Trophoblast cell (in vitro differentiated cells and primary cell): ENCODE measurements at regions not wholly inside any gene's neighbourhood (a gene's known extent, or its start where the extent isn't known, plus 50 kb on each side); places are given as distances from the start of the nearest gene placed in this dataset.
A peak's percentile ranks its signal among the peaks of the same experiment; 100 is the strongest.

Experiments used
- DNase-seq, 2 donors: peaks; one replicate each; pipeline ENCODE4 v3.0.0-alpha.2; 2016
- H2AFZ ChIP-seq: 2 replicates; pipeline ENCODE4 v1.6.1; 2013; ENCODE audit warnings: low read length, moderate library complexity, mild to moderate bottlenecking; ENCODE audit not compliant: insufficient read depth, poor library complexity
- H2AK5ac ChIP-seq: 2 replicates; pipeline ENCODE4 v1.6.1; 2013; ENCODE audit warnings: mild to moderate bottlenecking, low read length
- H2BK120ac ChIP-seq: 2 replicates; pipeline ENCODE4 v1.6.1; 2013; ENCODE audit warnings: low read length, mild to moderate bottlenecking, moderate library complexity; ENCODE audit not compliant: insufficient read depth, poor library complexity
- H2BK12ac ChIP-seq: 2 replicates; pipeline ENCODE4 v1.6.1; 2013; ENCODE audit warnings: mild to moderate bottlenecking, low read length, moderate library complexity
- H2BK5ac ChIP-seq: 2 replicates; pipeline ENCODE4 v1.6.1; 2013; ENCODE audit warnings: low read length, low read depth, moderate library complexity, mild to moderate bottlenecking; ENCODE audit not compliant: poor library complexity
- H3K14ac ChIP-seq: 2 replicates; pipeline ENCODE4 v1.6.1; 2013; ENCODE audit warnings: mild to moderate bottlenecking, low read length
- H3K18ac ChIP-seq: 2 replicates; pipeline ENCODE4 v1.6.1; 2013; ENCODE audit warnings: mild to moderate bottlenecking, low read length
- H3K23ac ChIP-seq: 2 replicates; pipeline ENCODE4 v1.6.1; 2013; ENCODE audit warnings: low read length
- H3K27ac ChIP-seq: 2 replicates; pipeline ENCODE4 v1.5.1; 2013; ENCODE audit warnings: low read depth, mild to moderate bottlenecking, inconsistent platforms, low read length, moderate library complexity
- H3K27me3 ChIP-seq: 2 replicates; pipeline ENCODE4 v1.6.1; 2013; ENCODE audit warnings: inconsistent platforms, mild to moderate bottlenecking, low read length, moderate library complexity; ENCODE audit not compliant: insufficient read depth
- H3K36me3 ChIP-seq, 2 experiments: 1 replicate in 1 of 2; 2 replicates in 1 of 2; pipeline ENCODE4 v1.6.1; 2013; ENCODE audit warnings: low read length in 2 of 2, mild to moderate bottlenecking in 2 of 2, moderate library complexity in 1 of 2; ENCODE audit not compliant: insufficient read depth in 2 of 2, control insufficient read depth in 1 of 2
- H3K4ac ChIP-seq: 2 replicates; pipeline ENCODE4 v1.6.1; 2013; ENCODE audit warnings: low read depth, mild to moderate bottlenecking, low read length, moderate library complexity
- H3K4me1 ChIP-seq, 2 experiments: 1 replicate in 1 of 2; 2 replicates in 1 of 2; pipeline ENCODE4 v1.6.1; 2013; ENCODE audit warnings: low read length in 2 of 2, mild to moderate bottlenecking in 2 of 2, moderate library complexity in 1 of 2; ENCODE audit not compliant: insufficient read depth in 2 of 2, control insufficient read depth in 1 of 2
- H3K4me2 ChIP-seq: 2 replicates; pipeline ENCODE4 v1.6.1; 2013; ENCODE audit warnings: inconsistent platforms, mild to moderate bottlenecking, low read length, moderate library complexity
- H3K4me3 ChIP-seq: 2 replicates; pipeline ENCODE4 v1.5.1; 2013; ENCODE audit warnings: mild to moderate bottlenecking, low read depth, low read length, inconsistent platforms
- H3K79me1 ChIP-seq: one replicate; pipeline ENCODE4 v1.6.1; 2013; ENCODE audit warnings: low read length
- H3K79me2 ChIP-seq: 2 replicates; pipeline ENCODE4 v1.6.1; 2013; ENCODE audit warnings: low read length, mild to moderate bottlenecking; ENCODE audit not compliant: control insufficient read depth, insufficient read depth, poor library complexity
- H3K9ac ChIP-seq: 2 replicates; pipeline ENCODE4 v1.6.1; 2013; ENCODE audit warnings: mild to moderate bottlenecking, low read length
- H3K9me3 ChIP-seq: 2 replicates; pipeline ENCODE4 v1.6.1; 2013; ENCODE audit warnings: low read depth, mild to moderate bottlenecking, control low read depth, inconsistent platforms, low read length; ENCODE audit not compliant: insufficient read depth
- H4K12ac ChIP-seq: 2 replicates; pipeline ENCODE4 v1.6.1; 2013; ENCODE audit warnings: low read depth, mild to moderate bottlenecking, low read length, moderate library complexity
- H4K8ac ChIP-seq: 2 replicates; pipeline ENCODE4 v1.6.1; 2013; ENCODE audit warnings: low read depth, mild to moderate bottlenecking, low read length, moderate library complexity
- H4K91ac ChIP-seq: one replicate; pipeline ENCODE4 v1.6.1; 2013; ENCODE audit warnings: low read depth, mild to moderate bottlenecking, low read length, moderate library complexity
- WGBS: extraction: QIAGEN DNeasy Blood & Tissue Kit; methylation state at CpG from one replicate; pipeline ENCODE4 v1.1.7; 2013; ENCODE audit warnings: missing lambda C conversion rate; ENCODE audit not compliant: insufficient read length, insufficient coverage; ENCODE audit errors: extremely low coverage; 5-methylcytosine and 5-hydroxymethylcytosine counted together

DNA sequence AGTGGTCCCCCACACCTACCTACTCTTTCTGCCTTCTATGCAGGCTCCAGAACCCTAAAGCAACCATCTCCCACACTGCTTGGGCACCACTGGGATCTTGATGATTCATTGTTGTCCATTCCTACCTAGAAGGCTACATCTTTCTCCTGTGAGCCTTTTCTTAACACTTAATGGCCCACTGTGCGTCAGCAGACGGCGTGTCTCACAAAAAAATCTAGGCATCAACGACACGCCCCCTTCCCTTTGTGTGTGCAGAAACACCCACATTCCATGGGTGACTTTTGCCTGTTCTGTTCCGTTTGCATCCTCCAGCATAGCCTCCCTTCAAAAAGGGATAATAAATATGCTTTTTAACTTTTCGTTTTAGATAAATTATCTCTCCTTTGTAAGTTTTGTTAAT is 99.7 kb upstream of the CYRIA start:
- Histone ChIP-seq H4K12ac (no peak overlapping the region), H4K8ac (no peak overlapping the region), H3K18ac (no peak overlapping the region), H2AFZ (no peak overlapping the region), H2BK12ac (no peak overlapping the region), H3K79me1 (no peaks in the 10 kb centered on the region), H2BK120ac (no peak overlapping the region), H3K4me2 (no peak overlapping the region), H3K9me3 (no peaks in the 10 kb centered on the region), H2AK5ac (no peak overlapping the region), H3K27ac (no peak overlapping the region), H2BK5ac (no peak overlapping the region), H3K23ac (no peak overlapping the region), H3K36me3 (no peaks in the 10 kb centered on the region), H3K4ac (no peak overlapping the region), H4K91ac (no peak overlapping the region), H3K79me2 (no peaks in the 10 kb centered on the region), H3K9ac (no peak overlapping the region), H3K4me3 (no peak overlapping the region), H3K27me3 (no peaks in the 10 kb centered on the region), H3K4me1 (peaks cover 0 to 10% of the 10 kb centered on the region in 2 experiments), H3K14ac (no peak overlapping the region)
- no peak for DNase-seq
- no CpG with 5 or more reads among the region's 7 CpGs for WGBS

DNA sequence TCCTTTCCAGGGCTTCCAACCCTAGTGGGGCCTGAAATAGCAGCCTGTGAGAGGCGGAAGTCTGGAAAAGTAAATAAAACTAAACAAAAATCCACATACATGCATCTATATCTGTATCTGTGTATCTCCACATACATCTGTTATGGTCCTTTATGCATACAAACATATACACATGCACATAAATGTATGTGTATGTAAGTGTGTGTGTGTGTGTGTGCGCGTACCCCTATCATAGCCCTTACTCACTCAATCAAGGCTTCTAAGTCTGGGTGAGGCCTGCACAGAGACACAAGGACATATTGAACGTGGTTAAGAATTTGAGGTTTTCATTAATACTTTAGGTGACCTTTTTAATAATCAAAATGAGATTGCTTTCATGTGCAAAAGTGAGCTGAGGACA is 98.9 kb upstream of the CYRIA start:
- no peak for DNase-seq
- Histone ChIP-seq H2AK5ac (no peak overlapping the region), H3K79me1 (no peaks in the 10 kb centered on the region), H3K14ac (no peak overlapping the region), H3K36me3 (no peaks in the 10 kb centered on the region), H3K27me3 (no peaks in the 10 kb centered on the region), H3K79me2 (no peaks in the 10 kb centered on the region), H4K8ac (no peak overlapping the region), H3K27ac (no peak overlapping the region), H3K4ac (no peak overlapping the region), H3K9me3 (no peaks in the 10 kb centered on the region), H3K18ac (no peak overlapping the region), H2BK12ac (no peak overlapping the region), H2BK5ac (no peak overlapping the region), H2BK120ac (no peak overlapping the region), H2AFZ (no peak overlapping the region), H4K12ac (no peak overlapping the region), H3K4me2 (no peak overlapping the region), H4K91ac (no peak overlapping the region), H3K23ac (no peak overlapping the region), H3K4me1 (peaks cover 0 to 10% of the 10 kb centered on the region in 2 experiments), H3K4me3 (no peak overlapping the region), H3K9ac (no peak overlapping the region)
- WGBS, result no CpG with 5 or more reads among the region's 4 CpGs

- H2BK5ac ChIP-seq, result no peak overlapping the region
- H2AFZ ChIP-seq, result no peak overlapping the region
- H2AK5ac ChIP-seq, result no peak overlapping the region
- H3K27me3 ChIP-seq, result no peaks in the 10 kb centered on the region
- peak; percentile 30 to 72 for DNase-seq
- H3K79me1 ChIP-seq, result no peaks in the 10 kb centered on the region
- no peak overlapping the region for H4K91ac ChIP-seq
- H4K8ac ChIP-seq, result no peak overlapping the region
- H3K4me2 ChIP-seq, result no peak overlapping the region
- H3K23ac ChIP-seq, result no peak overlapping the region
- H3K79me2 ChIP-seq, result no peaks in the 10 kb centered on the region
- no peak overlapping the region for H2BK12ac ChIP-seq
- no peak overlapping the region for H3K14ac ChIP-seq
- no peak overlapping the region for H4K12ac ChIP-seq
- H3K9me3 ChIP-seq, result no peaks in the 10 kb centered on the region
- no peak overlapping the region for H3K4ac ChIP-seq
- H3K4me3 ChIP-seq, result no peak overlapping the region
- H2BK120ac ChIP-seq, result no peak overlapping the region
- H3K36me3 ChIP-seq, result no peaks in the 10 kb centered on the region
- no peak overlapping the region for H3K27ac ChIP-seq
- no peak overlapping the region for H3K18ac ChIP-seq
- WGBS, result no CpG with 5 or more reads among the region's 4 CpGs
- H3K9ac ChIP-seq, result no peak overlapping the region
- H3K4me1 ChIP-seq, result peaks cover 0 to 10% of the 10 kb centered on the region in 2 experiments
Measured at GRCh38 chr2:16763493-16763899, 97.9 kb upstream of the CYRIA start.

- no peak overlapping the region for H3K4ac ChIP-seq
- H3K4me3 ChIP-seq, result no peak overlapping the region
- WGBS, result no CpG with 5 or more reads among the region's 2 CpGs
- H3K36me3 ChIP-seq, result no peaks in the 10 kb centered on the region
- no peak overlapping the region for H3K18ac ChIP-seq
- H3K23ac ChIP-seq, result no peak overlapping the region
- peaks cover 0 to 10% of the 10 kb centered on the region in 2 experiments for H3K4me1 ChIP-seq
- no peaks in the 10 kb centered on the region for H3K79me2 ChIP-seq
- no peak overlapping the region for H3K4me2 ChIP-seq
- no peak overlapping the region for H4K8ac ChIP-seq
- no peak overlapping the region for H2BK5ac ChIP-seq
- H3K9ac ChIP-seq, result no peak overlapping the region
- no peak overlapping the region for H2BK12ac ChIP-seq
- no peak overlapping the region for H4K12ac ChIP-seq
- no peak for DNase-seq
- H2AK5ac ChIP-seq, result no peak overlapping the region
- no peaks in the 10 kb centered on the region for H3K27me3 ChIP-seq
- no peak overlapping the region for H3K27ac ChIP-seq
- no peaks in the 10 kb centered on the region for H3K79me1 ChIP-seq
- H3K14ac ChIP-seq, result no peak overlapping the region
- H2BK120ac ChIP-seq, result no peak overlapping the region
- H2AFZ ChIP-seq, result no peak overlapping the region
- no peak overlapping the region for H4K91ac ChIP-seq
- no peaks in the 10 kb centered on the region for H3K9me3 ChIP-seq
Measured at GRCh38 chr2:16763056-16763455, 97.4 kb upstream of the CYRIA start.
